B cell (primary cell): ENCODE measurements at regions not wholly inside any gene's neighbourhood (a gene's known extent, or its start where the extent isn't known, plus 50 kb on each side); places are given as distances from the start of the nearest gene placed in this dataset.
A peak's percentile ranks its signal among the peaks of the same experiment; 100 is the strongest.

ENCODE experiments used
- ATAC-seq: fragments of 200-7000 bp; cut with Tn5 transposase; one replicate; pipeline ENCODE4 v1.10.0; 2021; ENCODE audit warnings: low read depth, mild to moderate bottlenecking, moderate number of reproducible peaks, moderate library complexity
- CTCF ChIA-PET: fragments of 350-600 bp; sonication (Branson Sonifier 250); formaldehyde crosslinking; loops from one replicate; lab custom pipeline; 2021; ENCODE audit warnings: antibody characterized with exemption, inconsistent platforms; lab: Charles Lee
- POLR2A ChIA-PET: fragments of 350-600 bp; sonication (Branson Sonifier 250); formaldehyde crosslinking; loops from one replicate; lab custom pipeline; 2021; ENCODE audit warnings: antibody characterized with exemption; lab: Charles Lee
- DNase-seq: peaks from one replicate; pipeline ENCODE4 v3.0.0; 2013
- H2AFZ ChIP-seq: 2 replicates; pipeline ENCODE4 v1.6.1; 2012; ENCODE audit warnings: mild to moderate bottlenecking, low read depth, low read length; ENCODE audit not compliant: insufficient read depth, poor library complexity, severe bottlenecking
- H3K27ac ChIP-seq, 2 donors: 1 replicate in 1 of 2; 2 replicates in 1 of 2; pipeline ENCODE4 v1.5.1; 2012 to 2013; ENCODE audit warnings: low read length in 2 of 2, mild to moderate bottlenecking in 2 of 2, moderate library complexity in 1 of 2
- H3K27me3 ChIP-seq, 4 experiments: fragments of 200-600 bp in 1 of 4; sonication (generic) in 1 of 4; replicated peaks in 1 of 4; 1 replicate in 2 of 4; 2 replicates in 2 of 4; pipeline versions ENCODE4 v1.6.1 to v1.7.0; 2013 to 2016; ENCODE audit warnings: low read length in 3 of 4, mild to moderate bottlenecking in 2 of 4, mixed read lengths in 1 of 4, moderate library complexity in 1 of 4; ENCODE audit not compliant: insufficient read depth in 4 of 4, control insufficient read depth in 3 of 4; ENCODE audit errors: control extremely low read depth in 1 of 4
- H3K36me3 ChIP-seq, 2 experiments: replicated peaks in 1 of 2; 1 replicate in 1 of 2; 2 replicates in 1 of 2; pipeline versions ENCODE4 v1.6.1 to v1.7.1; 2013; ENCODE audit warnings: low read length in 1 of 2; ENCODE audit not compliant: insufficient read depth in 2 of 2, control insufficient read depth in 1 of 2; ENCODE audit errors: control extremely low read depth in 1 of 2, extremely low read depth in 1 of 2
- H3K4me1 ChIP-seq, 2 donors: fragments of 200-600 bp in 1 of 2; sonication (generic) in 1 of 2; 1 replicate in 1 of 2; 2 replicates in 1 of 2; pipeline versions ENCODE4 v1.5.1 to v1.6.1; 2013 to 2017; ENCODE audit warnings: low read length in 2 of 2; ENCODE audit not compliant: control insufficient read depth in 2 of 2, insufficient read depth in 2 of 2
- H3K4me2 ChIP-seq: replicated peaks from 2 replicates; pipeline ENCODE3; 2012; ENCODE audit warnings: mild to moderate bottlenecking, low read depth, low read length; ENCODE audit not compliant: poor library complexity, severe bottlenecking
- H3K4me3 ChIP-seq, 5 experiments: fragments of 200-600 bp in 1 of 5; sonication (generic) in 1 of 5; 1 replicate in 3 of 5; 2 replicates in 2 of 5; pipeline versions ENCODE4 v1.5.1 to v1.7.0; 2011 to 2016; ENCODE audit warnings: low read length in 4 of 5, mild to moderate bottlenecking in 4 of 5, low read depth in 2 of 5, control low read depth in 1 of 5, moderate library complexity in 1 of 5; ENCODE audit not compliant: insufficient read depth in 1 of 5; ENCODE audit errors: control extremely low read depth in 1 of 5, extremely low read depth in 1 of 5
- H3K79me2 ChIP-seq: fragments of 200-600 bp; sonication (generic); one replicate; pipeline ENCODE4 v1.6.0; 2016; ENCODE audit warnings: low read length; ENCODE audit not compliant: control insufficient read depth, insufficient read depth
- H3K9ac ChIP-seq: fragments of 200-600 bp; sonication (generic); 2 replicates; pipeline ENCODE4 v1.6.1; 2017; ENCODE audit warnings: mild to moderate bottlenecking, low read length, moderate library complexity
- H3K9me3 ChIP-seq, 3 donors: one replicate each; pipeline versions ENCODE4 v1.6.1 to v1.7.1; 2013; ENCODE audit warnings: low read length in 2 of 3; ENCODE audit not compliant: control insufficient read depth in 2 of 3, insufficient read depth in 1 of 3; ENCODE audit errors: control extremely low read depth in 1 of 3
- H4K20me1 ChIP-seq: 2 replicates; pipeline ENCODE4 v1.6.0; 2012; ENCODE audit warnings: mild to moderate bottlenecking, low read length; ENCODE audit not compliant: insufficient read depth, control insufficient read depth, poor library complexity, severe bottlenecking
- H3K27ac Mint-ChIP-seq: one replicate; pipeline ENCODE4 v1.8.0; 2021; ENCODE audit warnings: mixed read lengths
- H3K27me3 Mint-ChIP-seq: one replicate; pipeline ENCODE4 v1.8.0; 2021; ENCODE audit warnings: mixed read lengths
- H3K4me1 Mint-ChIP-seq: one replicate; pipeline ENCODE4 v1.8.0; 2021; ENCODE audit warnings: mixed read lengths
- H3K4me3 Mint-ChIP-seq: one replicate; pipeline ENCODE4 v1.8.0; 2021; ENCODE audit warnings: mixed read lengths
- H3K9me3 Mint-ChIP-seq: one replicate; pipeline ENCODE4 v1.8.0; 2022; ENCODE audit warnings: mixed read lengths; ENCODE audit not compliant: insufficient read depth
- EZH2 ChIP-seq: IDR thresholded peaks from 2 replicates; pipeline ENCODE4 v1.6.1; 2012; ENCODE audit warnings: borderline replicate concordance, low read depth, mild to moderate bottlenecking, moderate library complexity, low read length; ENCODE audit not compliant: insufficient read depth, poor library complexity, severe bottlenecking
- WGBS: methylation state at CpG from one replicate; pipeline ENCODE4 v1.1.5; 2013; ENCODE audit warnings: missing lambda C conversion rate; ENCODE audit not compliant: insufficient coverage; 5-methylcytosine and 5-hydroxymethylcytosine counted together
- intact Hi-C: fragments of 100-400 bp; cut with micrococcal nuclease; formaldehyde crosslinking; loops from one replicate; pipeline ENCODE4 v1.10.0; 2022
- TF ChIP-seq, protein P1 (sequence below): fragments of 200-600 bp; IDR thresholded peaks from one replicate; pipeline ENCODE4 v1.8.0; 2022; ENCODE audit warnings: antibody characterized with exemption, mild to moderate bottlenecking

DNA sequence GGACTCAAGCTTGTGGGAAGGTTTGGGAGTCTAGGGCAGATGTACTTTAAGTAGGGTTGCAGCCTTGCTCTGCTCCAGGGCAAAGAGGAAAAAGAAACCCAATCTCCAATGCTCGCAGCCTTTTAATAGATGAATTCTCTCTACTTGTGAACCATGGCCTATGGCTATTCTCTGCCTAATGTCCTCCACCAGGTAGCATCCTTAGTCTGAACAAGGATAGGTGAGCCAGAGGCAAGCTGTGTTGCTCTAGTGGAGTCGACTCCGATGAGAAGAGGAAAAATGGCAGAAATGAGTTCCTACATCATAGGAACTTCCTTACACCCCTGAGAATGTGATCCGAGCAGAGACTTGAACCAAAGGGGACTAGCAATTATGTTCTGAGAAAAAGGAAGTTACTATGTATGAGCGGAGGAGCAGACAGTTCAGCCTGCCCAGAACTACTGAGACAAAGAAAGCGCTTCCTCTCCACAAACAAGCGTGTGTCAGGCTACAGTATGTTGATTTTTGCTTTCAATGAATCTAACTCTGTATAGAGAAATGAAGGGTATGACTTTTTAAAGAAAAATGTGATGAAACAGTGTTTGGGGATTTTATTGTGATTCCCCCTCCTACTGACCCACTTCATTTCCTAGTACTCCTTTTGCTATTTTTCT, 153.6 kb upstream of the ARID2 start:
- peak; percentile 77 for DNase-seq
- H3K4me2 ChIP-seq: peak overlapping the region; percentile 61

More for the DNA sequence above, 153.6 kb upstream of the ARID2 start:
- H3K4me3 ChIP-seq: peak overlapping the region in 1 of 5 experiments; percentile 10
- Mint-ChIP-seq H3K27ac (peak overlapping the region; percentile 85), H3K9me3 (no peaks in the 10 kb centered on the region), H3K27me3 (peaks cover 4% of the 10 kb centered on the region), H3K4me1 (peaks cover 39% of the 10 kb centered on the region), H3K4me3 (peak overlapping the region; percentile 44)
- H3K79me2 ChIP-seq: no peaks in the 10 kb centered on the region
- H3K9ac ChIP-seq: no peak overlapping the region
- intact Hi-C loops: loop anchor here (2.0 to 5.0 kb wide), 3 partner anchors 91 to 416 kb away; partner anchors contain the start of genes ARID2 and SCAF11
- ATAC-seq: peak; percentile 71
- H3K27me3 ChIP-seq: no peaks in the 10 kb centered on the region
- no peaks in the 10 kb centered on the region for H3K9me3 ChIP-seq
- WGBS: no CpG with 5 or more reads among the region's 7 CpGs
- peak overlapping the region; percentile 5 to 63 for H3K27ac ChIP-seq
- TF ChIP-seq, protein P1, sequence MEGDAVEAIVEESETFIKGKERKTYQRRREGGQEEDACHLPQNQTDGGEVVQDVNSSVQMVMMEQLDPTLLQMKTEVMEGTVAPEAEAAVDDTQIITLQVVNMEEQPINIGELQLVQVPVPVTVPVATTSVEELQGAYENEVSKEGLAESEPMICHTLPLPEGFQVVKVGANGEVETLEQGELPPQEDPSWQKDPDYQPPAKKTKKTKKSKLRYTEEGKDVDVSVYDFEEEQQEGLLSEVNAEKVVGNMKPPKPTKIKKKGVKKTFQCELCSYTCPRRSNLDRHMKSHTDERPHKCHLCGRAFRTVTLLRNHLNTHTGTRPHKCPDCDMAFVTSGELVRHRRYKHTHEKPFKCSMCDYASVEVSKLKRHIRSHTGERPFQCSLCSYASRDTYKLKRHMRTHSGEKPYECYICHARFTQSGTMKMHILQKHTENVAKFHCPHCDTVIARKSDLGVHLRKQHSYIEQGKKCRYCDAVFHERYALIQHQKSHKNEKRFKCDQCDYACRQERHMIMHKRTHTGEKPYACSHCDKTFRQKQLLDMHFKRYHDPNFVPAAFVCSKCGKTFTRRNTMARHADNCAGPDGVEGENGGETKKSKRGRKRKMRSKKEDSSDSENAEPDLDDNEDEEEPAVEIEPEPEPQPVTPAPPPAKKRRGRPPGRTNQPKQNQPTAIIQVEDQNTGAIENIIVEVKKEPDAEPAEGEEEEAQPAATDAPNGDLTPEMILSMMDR: no peak
- TF ChIP-seq EZH2: no peak
- H3K4me1 ChIP-seq: peaks cover 32 to 33% of the 10 kb centered on the region in 2 donors
- peak overlapping the region; percentile 23 for H2AFZ ChIP-seq
- no peaks in the 10 kb centered on the region for H3K36me3 ChIP-seq
- no peaks in the 10 kb centered on the region for H4K20me1 ChIP-seq
- POLR2A ChIA-PET: interaction anchor here (2.0 kb wide), 1 partner anchor 152 kb away, joined by 5 read pairs; no protein-coding TSS in a partner anchor
- CTCF ChIA-PET: interaction anchor here (0.9 to 1.3 kb wide), 3 partner anchors 29 to 150 kb away, joined by 3 to 5 read pairs (median 3); no protein-coding TSS in a partner anchor
